Left lung (tissue), 4 donors: ENCODE measurements at regions not wholly inside any gene's neighbourhood (a gene's known extent, or its start where the extent isn't known, plus 50 kb on each side); places are given as distances from the start of the nearest gene placed in this dataset.

Source experiments
- ATAC-seq: fragments of 200-7000 bp; cut with Tn5 transposase; one replicate; pipeline ENCODE4 v1.9.1; 2020; ENCODE audit warnings: moderate library complexity
- DNase-seq, 4 donors: peaks; one replicate each; pipeline ENCODE4 v3.0.0-alpha.2; 2013 to 2020
- H3K27ac ChIP-seq, 2 donors: fragments of 200-600 bp; sonication (generic) in 1 of 2; one replicate each; pipeline versions ENCODE4 v1.5.0 to v1.8.0; 2020 to 2021
- H3K27me3 ChIP-seq, 2 donors: fragments of 200-600 bp; sonication (generic) in 1 of 2; one replicate each; pipeline versions ENCODE4 v1.5.0 to v1.8.0; 2020 to 2021
- H3K36me3 ChIP-seq, 2 donors: fragments of 200-600 bp; sonication (generic) in 1 of 2; one replicate each; pipeline versions ENCODE4 v1.5.0 to v1.8.0; 2020 to 2021
- H3K4me1 ChIP-seq, 2 donors: fragments of 200-600 bp; one replicate each; pipeline ENCODE4 v1.8.0; 2021
- H3K4me3 ChIP-seq, 2 donors: fragments of 200-600 bp; sonication (generic) in 1 of 2; one replicate each; pipeline versions ENCODE4 v1.5.0 to v1.8.0; 2020 to 2021; ENCODE audit warnings: mild to moderate bottlenecking in 1 of 2
- H3K9me3 ChIP-seq, 2 donors: fragments of 200-600 bp; sonication (generic) in 1 of 2; one replicate each; pipeline versions ENCODE4 v1.5.0 to v1.8.0; 2020 to 2021
- CTCF ChIP-seq, 2 donors: fragments of 200-600 bp; sonication (generic) in 1 of 2; IDR thresholded peaks; one replicate each; pipeline versions ENCODE4 v1.5.0 to v1.8.0; 2021; ENCODE audit warnings: antibody characterized with exemption in 2 of 2
- intact Hi-C, 2 donors: fragments of 100-400 bp; cut with DNase I; formaldehyde crosslinking; loops; one replicate each; pipeline versions ENCODE4 v1.11.2 to v1.14.2; 2022
- donor health status: DM: no; HTN: yes; CAD: no.
- donor health status: DM: no; HTN: no; CAD: no.

- ATAC-seq (no peak), DNase-seq (no peak)
- H3K4me1 ChIP-seq: no peaks in the 10 kb centered on the region
- no peaks in the 10 kb centered on the region for H3K36me3 ChIP-seq
- no peak for TF ChIP-seq CTCF (IDR thresholded peaks at IDR 0.05)
- no peaks in the 10 kb centered on the region for H3K27me3 ChIP-seq
- H3K4me3 ChIP-seq: no peak overlapping the region
- intact Hi-C loops: no loop called here
- H3K27ac ChIP-seq: no peak overlapping the region
- H3K9me3 ChIP-seq: peaks cover 0 to 6% of the 10 kb centered on the region in 2 donors
Measured at GRCh38 chr5:3033033-3033755, 281.7 kb upstream of the IRX2 start.

DNA sequence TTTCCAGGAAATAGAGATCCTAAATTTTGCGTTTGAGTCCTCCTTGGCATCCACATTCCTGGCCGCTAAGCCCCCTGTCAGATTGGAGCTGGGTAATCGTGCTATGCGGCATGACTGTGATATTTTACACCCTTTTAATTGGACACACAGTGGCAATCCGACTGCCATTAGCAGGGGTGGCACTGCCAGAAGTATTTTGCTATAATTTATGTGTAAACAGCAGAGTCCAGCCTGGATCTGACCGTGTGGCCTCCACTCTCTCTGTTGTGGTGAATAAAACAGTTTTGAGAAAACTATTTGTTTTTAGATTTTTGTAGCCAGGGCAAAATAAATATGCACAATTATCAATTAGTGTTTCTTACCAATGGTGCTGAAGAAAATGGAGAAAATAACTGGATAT is 281.0 kb upstream of the IRX2 start:
- no peak for ATAC-seq
- Histone ChIP-seq H3K4me1 (no peaks in the 10 kb centered on the region), H3K36me3 (no peaks in the 10 kb centered on the region), H3K9me3 (peaks cover 0 to 13% of the 10 kb centered on the region in 2 donors), H3K4me3 (no peak overlapping the region), H3K27me3 (no peaks in the 10 kb centered on the region), H3K27ac (no peak overlapping the region)
- DNase-seq: no peak
- intact Hi-C loops: no loop called here
- no peak for TF ChIP-seq CTCF (IDR thresholded peaks at IDR 0.05)

- intact Hi-C loops: no loop called here
- H3K4me1 ChIP-seq: no peaks in the 10 kb centered on the region
- no peak overlapping the region for H3K27ac ChIP-seq
- no peak overlapping the region for H3K4me3 ChIP-seq
- no peak for ATAC-seq
- no peak for DNase-seq
- H3K27me3 ChIP-seq: no peaks in the 10 kb centered on the region
- H3K9me3 ChIP-seq: peaks cover 0 to 15% of the 10 kb centered on the region in 2 donors
- no peak for TF ChIP-seq CTCF (IDR thresholded peaks at IDR 0.05)
- H3K36me3 ChIP-seq: no peaks in the 10 kb centered on the region
Measured at GRCh38 chr5:3031733-3032378, 280.4 kb upstream of the IRX2 start.

DNA sequence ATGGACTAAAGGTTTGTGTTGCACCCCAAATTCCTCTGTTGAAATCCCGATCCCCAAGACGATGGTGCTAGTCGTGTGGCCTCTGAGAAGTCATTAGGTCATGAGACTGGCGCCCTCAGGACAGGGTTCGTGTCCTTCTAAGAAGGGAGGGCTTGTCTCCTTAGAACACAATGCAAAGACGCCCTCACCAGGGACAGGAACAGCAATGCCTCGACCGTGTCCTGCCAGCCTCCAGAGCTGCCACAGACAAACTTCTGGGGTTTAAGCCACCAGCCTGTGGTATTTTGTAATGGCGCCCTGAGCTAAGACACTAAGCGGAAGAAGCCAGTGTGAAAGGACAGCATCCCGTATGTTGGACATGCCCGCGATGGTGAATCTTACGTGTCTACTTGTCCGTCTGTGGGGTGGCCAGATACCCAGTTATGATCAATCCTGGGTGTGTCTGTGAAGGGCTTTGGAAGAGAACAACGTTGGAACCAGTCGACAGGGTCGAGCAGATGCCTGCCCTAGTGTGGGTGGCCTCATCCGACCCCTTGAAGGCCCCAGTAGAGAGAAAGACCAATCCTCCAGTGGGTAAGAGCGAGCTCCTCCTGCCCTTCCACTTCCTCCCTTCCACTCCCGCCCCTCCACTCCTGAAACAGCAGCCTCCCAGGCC is 279.2 kb upstream of the IRX2 start:
- ATAC-seq: no peak
- Histone ChIP-seq H3K27ac (no peak overlapping the region), H3K9me3 (peaks cover 0 to 15% of the 10 kb centered on the region in 2 donors), H3K4me1 (no peaks in the 10 kb centered on the region), H3K27me3 (no peaks in the 10 kb centered on the region), H3K36me3 (no peaks in the 10 kb centered on the region), H3K4me3 (no peak overlapping the region)
- DNase-seq: no peak
- no peak for TF ChIP-seq CTCF (IDR thresholded peaks at IDR 0.05)
- intact Hi-C loops: no loop called here

- Histone ChIP-seq H3K4me1 (no peaks in the 10 kb centered on the region), H3K27me3 (no peaks in the 10 kb centered on the region), H3K36me3 (no peaks in the 10 kb centered on the region), H3K27ac (no peak overlapping the region), H3K9me3 (peaks cover 0 to 15% of the 10 kb centered on the region in 2 donors), H3K4me3 (no peak overlapping the region)
- DNase-seq (peak in 1 of 4 donors; percentile 70), ATAC-seq (no peak)
- intact Hi-C loops: no loop called here
- TF ChIP-seq CTCF (IDR thresholded peaks at IDR 0.05): no peak
Measured at GRCh38 chr5:3029396-3029795, 277.9 kb upstream of the IRX2 start.
